ENCODE measurements at regions not wholly inside any gene's neighbourhood (a gene's known extent, or its start where the extent isn't known, plus 50 kb on each side); places are given as distances from the start of the nearest gene placed in this dataset.
"Not testable (repeated sequence)": the region's sequence is repeated elsewhere in the genome, so short reads cannot be mapped to it uniquely, and the experiment has no call there.

GRCh38 chr12:73656375-73656774, 881.3 kb upstream of the ATXN7L3B start:
- H3K4me1 ChIP-seq (ENCODE audit: insufficient read depth, low read length), result no peaks in the 10 kb centered on the region
- H3K9me3 ChIP-seq (ENCODE audit: control insufficient read depth, insufficient read depth, low read length), result peaks cover 5% of the 10 kb centered on the region
- H3K9ac ChIP-seq (ENCODE audit: low read depth, low read length), result no peak overlapping the region
- no peaks in the 10 kb centered on the region for H3K36me3 ChIP-seq (ENCODE audit: insufficient read depth, low read length)

DNA sequence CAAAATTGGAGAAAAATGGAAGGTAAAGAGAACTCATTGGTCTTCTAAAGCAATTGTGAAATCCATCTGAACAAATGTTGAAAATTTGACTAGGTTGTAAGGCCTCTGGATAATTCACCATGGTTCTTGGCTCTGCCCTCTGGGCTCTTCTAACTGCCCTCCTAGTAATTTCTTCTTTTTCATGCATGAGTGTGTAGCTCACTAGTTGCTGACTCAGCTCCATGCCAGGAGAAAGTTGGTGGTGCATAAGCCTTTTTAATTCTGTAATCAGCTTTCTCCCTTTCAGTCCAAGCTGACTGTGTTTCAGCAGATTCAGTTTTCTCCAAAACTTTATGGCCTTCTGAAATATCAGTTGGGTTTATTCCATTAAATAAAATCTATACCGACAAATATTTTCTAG, 877.8 kb upstream of the ATXN7L3B start:
- no peak overlapping the region for H3K9ac ChIP-seq (ENCODE audit: low read depth, low read length)
- H3K4me1 ChIP-seq (ENCODE audit: insufficient read depth, low read length), result no peaks in the 10 kb centered on the region
- no peaks in the 10 kb centered on the region for H3K36me3 ChIP-seq (ENCODE audit: insufficient read depth, low read length)
- H3K9me3 ChIP-seq (ENCODE audit: control insufficient read depth, insufficient read depth, low read length), result peaks cover 2% of the 10 kb centered on the region; the same call in 1 of the 2 replicates

DNA sequence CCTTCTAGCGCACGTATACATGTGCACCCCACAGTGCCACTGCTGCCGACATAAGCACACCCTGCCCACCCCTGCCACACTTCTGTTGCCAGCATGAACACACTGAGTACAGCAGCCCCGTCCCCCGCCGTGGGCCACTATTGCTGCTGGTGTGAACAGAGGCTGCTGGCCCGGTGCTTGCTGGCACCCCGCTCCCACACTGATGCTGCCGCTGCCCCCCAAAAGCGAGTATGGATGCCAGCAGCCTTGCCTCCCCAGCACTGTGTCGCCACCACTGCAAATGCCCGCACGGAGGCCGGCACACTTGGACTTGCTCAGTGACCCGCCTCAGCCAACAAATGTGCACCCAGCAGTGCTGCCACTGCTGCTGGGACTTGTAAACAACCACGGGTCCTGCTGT, 872.4 kb upstream of the ATXN7L3B start:
- no peaks in the 10 kb centered on the region for H3K4me1 ChIP-seq (ENCODE audit: insufficient read depth, low read length)
- no peaks in the 10 kb centered on the region; the same call in 1 of the 2 replicates for H3K36me3 ChIP-seq (ENCODE audit: insufficient read depth, low read length)
- H3K9ac ChIP-seq (ENCODE audit: low read depth, low read length), result no peak overlapping the region
- H3K9me3 ChIP-seq (ENCODE audit: control insufficient read depth, insufficient read depth, low read length), result no peaks in the 10 kb centered on the region

DNA sequence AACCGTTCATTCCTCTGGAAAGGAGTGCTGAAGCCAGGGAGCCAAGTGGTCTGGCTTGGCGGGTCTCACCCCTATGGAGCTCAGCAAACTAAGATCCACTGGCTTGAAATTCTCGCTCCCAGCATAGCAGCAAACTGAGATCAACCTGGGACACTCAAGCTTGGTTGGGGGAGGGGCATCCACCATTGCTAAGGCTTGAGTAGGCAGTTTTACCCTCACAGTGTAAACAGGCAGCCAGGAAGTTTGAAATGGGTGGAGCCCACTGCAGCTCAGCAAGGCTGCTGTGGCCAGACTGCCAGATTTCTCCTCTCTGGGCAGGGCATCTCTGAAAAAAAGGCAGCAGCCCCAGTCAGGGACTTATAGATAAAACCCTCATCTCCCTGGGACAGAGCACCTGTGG, 866.1 kb upstream of the ATXN7L3B start:
- not testable (repeated sequence) for H3K4me1 ChIP-seq (ENCODE audit: insufficient read depth, low read length); H3K36me3 ChIP-seq (ENCODE audit: insufficient read depth, low read length); H3K9ac ChIP-seq (ENCODE audit: low read depth, low read length); H3K9me3 ChIP-seq (ENCODE audit: control insufficient read depth, insufficient read depth, low read length)

- H3K9me3 ChIP-seq (ENCODE audit: control insufficient read depth, insufficient read depth, low read length), result no peaks in the 10 kb centered on the region
- H3K9ac ChIP-seq (ENCODE audit: low read depth, low read length), result no peak overlapping the region
- no peaks in the 10 kb centered on the region for H3K36me3 ChIP-seq (ENCODE audit: insufficient read depth, low read length)
- peaks cover 13% of the 10 kb centered on the region; the same call in 1 of the 2 replicates for H3K4me1 ChIP-seq (ENCODE audit: insufficient read depth, low read length)
Measured at GRCh38 chr12:73677520-73678291, 859.9 kb upstream of the ATXN7L3B start.

- no peaks in the 10 kb centered on the region for H3K36me3 ChIP-seq (ENCODE audit: insufficient read depth, low read length)
Measured at GRCh38 chr12:73678335-73678734, 859.3 kb upstream of the ATXN7L3B start.

DNA sequence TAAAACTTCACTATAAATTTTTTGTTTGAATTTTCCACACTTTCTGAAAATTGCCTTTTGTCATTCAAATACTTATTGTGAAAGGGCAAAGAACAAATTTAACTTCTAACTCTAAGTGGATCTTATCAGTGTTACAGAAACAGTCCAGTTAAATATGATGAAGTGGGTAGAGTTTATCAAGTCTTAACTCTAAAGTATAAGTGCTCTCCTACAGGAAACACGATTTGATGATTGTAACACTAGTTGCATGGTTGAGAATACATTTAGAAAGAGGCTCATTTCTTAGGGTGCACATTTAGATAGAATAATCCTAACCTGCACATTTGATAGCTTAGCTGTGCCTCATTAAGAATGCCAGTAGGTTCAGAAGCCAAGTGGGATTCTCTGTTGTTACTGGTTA, 838.3 kb upstream of the ATXN7L3B start:
- Histone ChIP-seq H3K36me3 (ENCODE audit: insufficient read depth, low read length) (no peaks in the 10 kb centered on the region), H3K4me1 (ENCODE audit: insufficient read depth, low read length) (no peaks in the 10 kb centered on the region), H3K9me3 (ENCODE audit: control insufficient read depth, insufficient read depth, low read length) (no peaks in the 10 kb centered on the region), H3K9ac (ENCODE audit: low read depth, low read length) (no peak overlapping the region)

More at GRCh38 chr12:73678335-73678734, 859.3 kb upstream of the ATXN7L3B start:
- Histone ChIP-seq H3K4me1 (ENCODE audit: insufficient read depth, low read length) (peaks cover 13% of the 10 kb centered on the region; the same call in 1 of the 2 replicates), H3K9me3 (ENCODE audit: control insufficient read depth, insufficient read depth, low read length) (no peaks in the 10 kb centered on the region), H3K9ac (ENCODE audit: low read depth, low read length) (no peak overlapping the region)

- no peaks in the 10 kb centered on the region for H3K36me3 ChIP-seq (ENCODE audit: insufficient read depth, low read length)
- H3K9me3 ChIP-seq (ENCODE audit: control insufficient read depth, insufficient read depth, low read length), result no peaks in the 10 kb centered on the region
- no peaks in the 10 kb centered on the region for H3K4me1 ChIP-seq (ENCODE audit: insufficient read depth, low read length)
- H3K9ac ChIP-seq (ENCODE audit: low read depth, low read length), result no peak overlapping the region
Measured at GRCh38 chr12:73714655-73715054, 823.0 kb upstream of the ATXN7L3B start.

- H3K36me3 ChIP-seq (ENCODE audit: insufficient read depth, low read length); H3K9me3 ChIP-seq (ENCODE audit: control insufficient read depth, insufficient read depth, low read length); H3K4me1 ChIP-seq (ENCODE audit: insufficient read depth, low read length); H3K9ac ChIP-seq (ENCODE audit: low read depth, low read length): not testable (repeated sequence)
Measured at GRCh38 chr12:73716143-73716542, 821.5 kb upstream of the ATXN7L3B start.

DNA sequence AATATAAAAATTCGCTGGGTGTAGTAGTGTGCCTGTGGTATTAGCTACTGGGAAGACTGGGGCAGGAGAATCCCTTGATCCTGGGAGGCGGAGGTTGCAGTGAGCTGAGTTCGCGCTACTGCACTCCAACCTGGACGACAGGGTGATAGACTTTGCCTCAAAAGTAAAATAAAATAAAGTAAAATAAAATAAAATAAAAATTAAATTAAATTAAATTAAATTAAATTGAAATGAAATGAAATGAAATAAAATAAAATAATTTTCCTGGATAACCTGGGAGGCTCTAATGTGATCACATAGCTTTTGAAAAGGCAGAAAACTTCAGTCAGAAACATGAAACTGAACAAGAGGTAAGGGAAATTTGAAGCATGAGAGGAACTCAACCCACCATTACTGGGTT, 818.4 kb upstream of the ATXN7L3B start:
- no peak overlapping the region for H3K9ac ChIP-seq (ENCODE audit: low read depth, low read length)
- no peaks in the 10 kb centered on the region for H3K4me1 ChIP-seq (ENCODE audit: insufficient read depth, low read length)
- no peaks in the 10 kb centered on the region for H3K9me3 ChIP-seq (ENCODE audit: control insufficient read depth, insufficient read depth, low read length)
- H3K36me3 ChIP-seq (ENCODE audit: insufficient read depth, low read length), result no peaks in the 10 kb centered on the region

DNA sequence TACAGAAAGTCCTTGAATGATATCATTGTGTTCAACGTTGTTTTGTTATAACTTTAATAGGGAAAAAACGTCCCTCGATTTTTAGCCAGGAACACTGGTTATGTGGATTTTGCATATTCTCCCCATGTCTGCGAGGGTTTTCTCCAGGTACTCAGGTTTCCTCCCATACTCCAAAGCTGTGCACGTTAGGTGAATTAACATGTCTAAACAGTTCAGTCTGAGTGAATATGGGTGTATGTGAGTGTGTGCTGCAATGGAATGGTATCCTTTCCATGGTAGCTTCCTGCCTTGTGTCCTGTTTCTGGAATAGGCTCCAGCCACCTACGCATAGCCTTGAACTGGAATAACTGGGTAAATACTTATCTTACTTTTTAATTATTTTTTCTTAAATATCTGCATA, 810.8 kb upstream of the ATXN7L3B start:
- Histone ChIP-seq H3K9ac (ENCODE audit: low read depth, low read length) (no peak overlapping the region), H3K9me3 (ENCODE audit: control insufficient read depth, insufficient read depth, low read length) (no peaks in the 10 kb centered on the region), H3K36me3 (ENCODE audit: insufficient read depth, low read length) (no peaks in the 10 kb centered on the region), H3K4me1 (ENCODE audit: insufficient read depth, low read length) (no peaks in the 10 kb centered on the region)

DNA sequence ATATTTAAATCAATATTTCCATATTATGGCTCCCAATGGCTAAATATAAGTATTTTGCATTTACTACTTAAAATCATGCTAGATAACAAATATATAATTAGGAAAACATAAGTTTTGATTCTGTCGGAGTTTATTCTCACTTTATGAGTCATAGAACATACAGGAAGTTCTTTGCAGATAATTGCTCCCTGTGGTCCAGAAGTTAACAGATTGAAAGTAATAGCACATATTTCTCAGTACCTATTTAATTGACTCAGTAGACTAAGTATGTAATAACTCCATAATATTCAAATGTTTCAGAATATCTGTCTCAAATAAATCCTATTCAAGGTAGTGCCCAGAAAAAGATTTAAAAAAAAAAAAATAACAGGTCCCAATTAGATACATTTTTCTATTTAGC, 806.0 kb upstream of the ATXN7L3B start:
- H3K9me3 ChIP-seq (ENCODE audit: control insufficient read depth, insufficient read depth, low read length), result no peaks in the 10 kb centered on the region
- H3K9ac ChIP-seq (ENCODE audit: low read depth, low read length), result no peak overlapping the region
- H3K36me3 ChIP-seq (ENCODE audit: insufficient read depth, low read length), result no peaks in the 10 kb centered on the region
- H3K4me1 ChIP-seq (ENCODE audit: insufficient read depth, low read length), result no peaks in the 10 kb centered on the region

GRCh38 chr12:73769337-73769736, 768.3 kb upstream of the ATXN7L3B start:
- Histone ChIP-seq H3K36me3 (ENCODE audit: insufficient read depth, low read length) (no peaks in the 10 kb centered on the region), H3K9ac (ENCODE audit: low read depth, low read length) (no peak overlapping the region)

GRCh38 chr12:73798523-73798922, 739.1 kb upstream of the ATXN7L3B start:
- no peaks in the 10 kb centered on the region for H3K36me3 ChIP-seq (ENCODE audit: insufficient read depth, low read length)
- no peak overlapping the region for H3K9ac ChIP-seq (ENCODE audit: low read depth, low read length)
- no peaks in the 10 kb centered on the region for H3K4me1 ChIP-seq (ENCODE audit: insufficient read depth, low read length)
- H3K9me3 ChIP-seq (ENCODE audit: control insufficient read depth, insufficient read depth, low read length), result peaks cover 8% of the 10 kb centered on the region

More at GRCh38 chr12:73769337-73769736, 768.3 kb upstream of the ATXN7L3B start:
- no peaks in the 10 kb centered on the region for H3K4me1 ChIP-seq (ENCODE audit: insufficient read depth, low read length)
- peaks cover 8% of the 10 kb centered on the region for H3K9me3 ChIP-seq (ENCODE audit: control insufficient read depth, insufficient read depth, low read length)

DNA sequence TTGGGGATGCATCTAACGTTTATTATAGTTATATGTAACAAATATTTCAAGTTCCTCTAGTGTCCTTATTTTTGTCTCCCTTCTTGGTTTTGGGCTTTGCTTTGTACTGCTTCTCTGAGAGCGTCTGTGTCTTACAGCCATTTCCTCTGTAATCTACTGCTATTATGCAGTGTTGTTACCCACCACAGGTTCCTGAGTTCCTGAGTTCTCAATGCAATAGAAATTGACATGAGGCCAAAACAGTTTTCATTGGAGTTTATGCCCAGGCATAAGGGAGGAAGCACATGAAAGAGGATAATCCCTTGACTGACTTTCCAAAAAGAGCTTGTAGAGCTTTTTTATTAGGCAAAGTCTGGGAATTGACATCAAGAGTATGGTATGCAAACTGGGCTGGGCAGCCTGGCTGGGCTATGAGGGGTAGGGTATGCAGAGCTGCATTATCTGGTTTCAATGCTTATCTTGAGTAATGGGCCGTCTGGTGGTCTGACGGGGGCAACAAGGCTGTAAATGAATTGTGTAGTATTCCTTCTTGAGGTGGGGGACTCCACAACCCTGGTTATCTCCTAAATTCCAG, 722.5 kb upstream of the ATXN7L3B start:
- H3K36me3 ChIP-seq (ENCODE audit: insufficient read depth, low read length), result no peaks in the 10 kb centered on the region
- no peak overlapping the region for H3K9ac ChIP-seq (ENCODE audit: low read depth, low read length)
- no peaks in the 10 kb centered on the region; the same call in 1 of the 2 replicates for H3K4me1 ChIP-seq (ENCODE audit: insufficient read depth, low read length)
- H3K9me3 ChIP-seq (ENCODE audit: control insufficient read depth, insufficient read depth, low read length), result no peaks in the 10 kb centered on the region

All from ES-I3 (cell line).